ENCODE measurements at regions not wholly inside any gene's neighbourhood (a gene's known extent, or its start where the extent isn't known, plus 50 kb on each side); places are given as distances from the start of the nearest gene placed in this dataset.

- TF ChIP-seq, protein P1, sequence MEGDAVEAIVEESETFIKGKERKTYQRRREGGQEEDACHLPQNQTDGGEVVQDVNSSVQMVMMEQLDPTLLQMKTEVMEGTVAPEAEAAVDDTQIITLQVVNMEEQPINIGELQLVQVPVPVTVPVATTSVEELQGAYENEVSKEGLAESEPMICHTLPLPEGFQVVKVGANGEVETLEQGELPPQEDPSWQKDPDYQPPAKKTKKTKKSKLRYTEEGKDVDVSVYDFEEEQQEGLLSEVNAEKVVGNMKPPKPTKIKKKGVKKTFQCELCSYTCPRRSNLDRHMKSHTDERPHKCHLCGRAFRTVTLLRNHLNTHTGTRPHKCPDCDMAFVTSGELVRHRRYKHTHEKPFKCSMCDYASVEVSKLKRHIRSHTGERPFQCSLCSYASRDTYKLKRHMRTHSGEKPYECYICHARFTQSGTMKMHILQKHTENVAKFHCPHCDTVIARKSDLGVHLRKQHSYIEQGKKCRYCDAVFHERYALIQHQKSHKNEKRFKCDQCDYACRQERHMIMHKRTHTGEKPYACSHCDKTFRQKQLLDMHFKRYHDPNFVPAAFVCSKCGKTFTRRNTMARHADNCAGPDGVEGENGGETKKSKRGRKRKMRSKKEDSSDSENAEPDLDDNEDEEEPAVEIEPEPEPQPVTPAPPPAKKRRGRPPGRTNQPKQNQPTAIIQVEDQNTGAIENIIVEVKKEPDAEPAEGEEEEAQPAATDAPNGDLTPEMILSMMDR (IDR thresholded peaks at IDR 0.05 in 4 of 5, conservative IDR thresholded peaks at IDR 0.05 in 1 of 5): no peak
- TF ChIP-seq POLR2A (IDR thresholded peaks at IDR 0.05): no peak
These were observed 243.3 kb downstream of the LMO4 start for GRCh38 chr1:87572008-87572407.

All from gastrocnemius medialis (tissue), 4 donors.